HEK293 (cell line): ENCODE measurements at regions not wholly inside any gene's neighbourhood (a gene's known extent, or its start where the extent isn't known, plus 50 kb on each side); places are given as distances from the start of the nearest gene placed in this dataset.

Source experiments
- CTCF ChIA-PET: fragments of 350-600 bp; formaldehyde crosslinking; extraction: SDS; loops from one replicate; lab custom pipeline; 2021; ENCODE audit warnings: antibody characterized with exemption; lab: Yijun Ruan, JAX
- POLR2A ChIA-PET: fragments of 300-600 bp; formaldehyde crosslinking; extraction: SDS; loops from one replicate; lab custom pipeline; 2020; ENCODE audit warnings: antibody characterized with exemption, inconsistent platforms; lab: Yijun Ruan, JAX
- H3K27ac ChIP-seq: fragments of 200-500 bp; sonication (Bioruptor generic); 2 replicates; pipeline ENCODE4 v1.5.1; 2014; ENCODE audit warnings: low read depth, low read length, control low read depth, inconsistent platforms; ENCODE audit errors: extremely low read depth
- H3K36me3 ChIP-seq, 2 experiments: fragments of 200-500 bp in 1 of 2; sonication (Bioruptor generic) in 1 of 2; 1 replicate in 1 of 2; 2 replicates in 1 of 2; pipeline ENCODE4 v1.5.1; 2014 to 2017; ENCODE audit warnings: inconsistent platforms in 2 of 2, low read length in 2 of 2; ENCODE audit not compliant: control insufficient read depth in 2 of 2, insufficient read depth in 1 of 2
- H3K4me1 ChIP-seq: fragments of 200-500 bp; sonication (Bioruptor generic); 2 replicates; pipeline ENCODE4 v1.5.1; 2014; ENCODE audit warnings: mild to moderate bottlenecking, low read length, inconsistent platforms; ENCODE audit not compliant: control insufficient read depth, insufficient read depth
- H3K4me3 ChIP-seq: 2 replicates; pipeline ENCODE4 v1.5.1; 2011; ENCODE audit warnings: low read depth, mild to moderate bottlenecking, control low read depth, low read length, moderate library complexity
- H3K9me3 ChIP-seq: fragments of 200-500 bp; sonication (Bioruptor generic); 2 replicates; pipeline ENCODE4 v1.5.1; 2014; ENCODE audit warnings: low read depth, low read length, inconsistent platforms; ENCODE audit not compliant: control insufficient read depth, insufficient read depth
- EGR2 ChIP-seq: fragments of 450-650 bp; formaldehyde crosslinking; IDR thresholded peaks from 2 replicates; pipeline ENCODE4 v1.5.1; 2016; ENCODE audit warnings: low read depth, missing biosample characterization, missing genetic modification characterization
- FEZF1 ChIP-seq: fragments of 450-650 bp; formaldehyde crosslinking; IDR thresholded peaks from 2 replicates; pipeline ENCODE4 v1.5.1; 2016; ENCODE audit warnings: missing biosample characterization, missing genetic modification characterization
- GFI1B ChIP-seq: fragments of 450-650 bp; formaldehyde crosslinking; IDR thresholded peaks from 2 replicates; pipeline ENCODE4 v1.5.1; 2016; ENCODE audit warnings: missing biosample characterization, missing genetic modification characterization
- IKZF3 ChIP-seq: fragments of 450-650 bp; IDR thresholded peaks from 2 replicates; pipeline ENCODE4 v1.5.0; 2018; ENCODE audit warnings: missing biosample characterization, mild to moderate bottlenecking, missing genetic modification characterization, moderate library complexity
- PRDM4 ChIP-seq: fragments of 450-650 bp; formaldehyde crosslinking; IDR thresholded peaks from 2 replicates; pipeline ENCODE4 v1.5.1; 2017; ENCODE audit warnings: missing biosample characterization, missing genetic modification characterization
- ZBTB17 ChIP-seq: fragments of 450-650 bp; formaldehyde crosslinking; IDR thresholded peaks from 2 replicates; pipeline ENCODE4 v1.5.1; 2016; ENCODE audit warnings: missing biosample characterization, missing genetic modification characterization
- ZNF10 ChIP-seq: fragments of 450-650 bp; formaldehyde crosslinking; IDR thresholded peaks from 2 replicates; pipeline ENCODE4 v1.5.1; 2017; ENCODE audit warnings: missing biosample characterization, missing genetic modification characterization
- ZNF112 ChIP-seq: fragments of 450-650 bp; formaldehyde crosslinking; IDR thresholded peaks from 2 replicates; pipeline ENCODE4 v1.5.0; 2017; ENCODE audit warnings: missing biosample characterization, missing genetic modification characterization
- ZNF121 ChIP-seq: fragments of 450-650 bp; formaldehyde crosslinking; IDR thresholded peaks from 2 replicates; pipeline ENCODE4 v1.5.1; 2016; ENCODE audit warnings: missing biosample characterization, missing genetic modification characterization
- ZNF148 ChIP-seq: fragments of 450-650 bp; formaldehyde crosslinking; IDR thresholded peaks from 2 replicates; pipeline ENCODE4 v1.5.0; 2017; ENCODE audit warnings: missing biosample characterization, missing genetic modification characterization, borderline replicate concordance
- ZNF18 ChIP-seq: fragments of 450-650 bp; formaldehyde crosslinking; IDR thresholded peaks from 2 replicates; pipeline ENCODE4 v1.5.1; 2016; ENCODE audit warnings: missing biosample characterization, missing genetic modification characterization
- ZNF416 ChIP-seq: fragments of 450-650 bp; formaldehyde crosslinking; IDR thresholded peaks from 2 replicates; pipeline ENCODE4 v1.5.1; 2016; ENCODE audit warnings: missing biosample characterization, missing genetic modification characterization
- ZNF423 ChIP-seq: fragments of 450-650 bp; formaldehyde crosslinking; IDR thresholded peaks from 2 replicates; pipeline ENCODE4 v1.5.1; 2016; ENCODE audit warnings: missing biosample characterization, missing genetic modification characterization
- ZNF426 ChIP-seq: fragments of 450-650 bp; formaldehyde crosslinking; IDR thresholded peaks from 2 replicates; pipeline ENCODE4 v1.5.1; 2017; ENCODE audit warnings: missing biosample characterization, missing genetic modification characterization, mild to moderate bottlenecking, inconsistent platforms, moderate library complexity
- ZNF514 ChIP-seq: fragments of 450-650 bp; formaldehyde crosslinking; IDR thresholded peaks from 2 replicates; pipeline ENCODE4 v1.5.1; 2016; ENCODE audit warnings: missing biosample characterization, missing genetic modification characterization
- ZNF530 ChIP-seq: fragments of 450-650 bp; formaldehyde crosslinking; IDR thresholded peaks from 2 replicates; pipeline ENCODE4 v1.5.1; 2016; ENCODE audit warnings: low read depth, missing biosample characterization, missing genetic modification characterization
- ZNF580 ChIP-seq: fragments of 450-650 bp; formaldehyde crosslinking; IDR thresholded peaks from 2 replicates; pipeline ENCODE4 v1.5.1; 2016; ENCODE audit warnings: missing biosample characterization, missing genetic modification characterization
- ZNF629 ChIP-seq: fragments of 450-650 bp; formaldehyde crosslinking; IDR thresholded peaks from 2 replicates; pipeline ENCODE4 v1.5.1; 2017; ENCODE audit warnings: missing biosample characterization, missing genetic modification characterization
- ZNF747 ChIP-seq: fragments of 450-650 bp; formaldehyde crosslinking; IDR thresholded peaks from 2 replicates; pipeline ENCODE4 v1.5.1; 2016; ENCODE audit warnings: missing biosample characterization, missing genetic modification characterization
- ZNF791 ChIP-seq: fragments of 450-650 bp; formaldehyde crosslinking; IDR thresholded peaks from 2 replicates; pipeline ENCODE4 v1.5.1; 2016; ENCODE audit warnings: missing biosample characterization, missing genetic modification characterization
- TF ChIP-seq, protein P1 (sequence below): fragments of 450-650 bp; IDR thresholded peaks from 2 replicates; pipeline ENCODE4 v1.5.1; 2018; ENCODE audit warnings: missing biosample characterization, missing genetic modification characterization
- TF ChIP-seq, protein P2 (sequence below): fragments of 450-650 bp; formaldehyde crosslinking; IDR thresholded peaks from 2 replicates; pipeline ENCODE4 v1.5.1; 2016; ENCODE audit warnings: missing biosample characterization, missing genetic modification characterization
- TF ChIP-seq, protein P3 (sequence below): fragments of 450-650 bp; formaldehyde crosslinking; IDR thresholded peaks from 2 replicates; pipeline ENCODE4 v1.5.1; 2016; ENCODE audit warnings: missing biosample characterization, missing genetic modification characterization

- no peak for TF ChIP-seq IKZF3 (tag by site-specific recombination)
- no peak for TF ChIP-seq FEZF1 (tag by site-specific recombination)
- TF ChIP-seq ZNF121 (tag by site-specific recombination) = no peak
- TF ChIP-seq ZNF580 (tag by site-specific recombination) = no peak
- TF ChIP-seq, protein P1, sequence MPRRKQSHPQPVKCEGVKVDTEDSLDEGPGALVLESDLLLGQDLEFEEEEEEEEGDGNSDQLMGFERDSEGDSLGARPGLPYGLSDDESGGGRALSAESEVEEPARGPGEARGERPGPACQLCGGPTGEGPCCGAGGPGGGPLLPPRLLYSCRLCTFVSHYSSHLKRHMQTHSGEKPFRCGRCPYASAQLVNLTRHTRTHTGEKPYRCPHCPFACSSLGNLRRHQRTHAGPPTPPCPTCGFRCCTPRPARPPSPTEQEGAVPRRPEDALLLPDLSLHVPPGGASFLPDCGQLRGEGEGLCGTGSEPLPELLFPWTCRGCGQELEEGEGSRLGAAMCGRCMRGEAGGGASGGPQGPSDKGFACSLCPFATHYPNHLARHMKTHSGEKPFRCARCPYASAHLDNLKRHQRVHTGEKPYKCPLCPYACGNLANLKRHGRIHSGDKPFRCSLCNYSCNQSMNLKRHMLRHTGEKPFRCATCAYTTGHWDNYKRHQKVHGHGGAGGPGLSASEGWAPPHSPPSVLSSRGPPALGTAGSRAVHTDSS (tag by site-specific recombination) = no peak
- TF ChIP-seq EGR2 (tag by site-specific recombination) = no peak
- no peak for TF ChIP-seq PRDM4
- no peak for TF ChIP-seq ZNF416
- no peak for TF ChIP-seq ZNF10
Measured at GRCh38 chr2:121140734-121141133, 144.3 kb downstream of the TFCP2L1 start (continued).

GRCh38 chr2:121142452-121142851 is 142.6 kb downstream of the TFCP2L1 start:
- ChIA-PET CTCF (interaction anchor here (4.5 kb wide), 1 partner anchor 13 kb away, joined by 28 read pairs; no protein-coding TSS in a partner anchor), POLR2A (interaction anchor here (0.6 kb wide), 1 partner anchor 107 kb away, joined by 3 read pairs; no protein-coding TSS in a partner anchor)
- H3K4me3 ChIP-seq = no peak overlapping the region
- no peaks in the 10 kb centered on the region for H3K36me3 ChIP-seq
- H3K27ac ChIP-seq = no peak overlapping the region
- no peaks in the 10 kb centered on the region for H3K4me1 ChIP-seq
- H3K9me3 ChIP-seq = no peaks in the 10 kb centered on the region
- TF ChIP-seq ZNF580 (tag by site-specific recombination) (no peak), ZNF530 (no peak), ZNF423 (no peak), ZNF148 (tag by site-specific recombination) (no peak), ZBTB17 (no peak), ZNF791 (no peak), GFI1B (tag by site-specific recombination) (no peak), EGR2 (tag by site-specific recombination) (no peak), ZNF514 (no peak), ZNF18 (tag by site-specific recombination) (no peak), ZNF747 (tag by site-specific recombination) (no peak), ZNF426 (no peak), ZNF112 (tag by site-specific recombination) (no peak), ZNF629 (tag by site-specific recombination) (no peak)
- TF ChIP-seq, protein P2, sequence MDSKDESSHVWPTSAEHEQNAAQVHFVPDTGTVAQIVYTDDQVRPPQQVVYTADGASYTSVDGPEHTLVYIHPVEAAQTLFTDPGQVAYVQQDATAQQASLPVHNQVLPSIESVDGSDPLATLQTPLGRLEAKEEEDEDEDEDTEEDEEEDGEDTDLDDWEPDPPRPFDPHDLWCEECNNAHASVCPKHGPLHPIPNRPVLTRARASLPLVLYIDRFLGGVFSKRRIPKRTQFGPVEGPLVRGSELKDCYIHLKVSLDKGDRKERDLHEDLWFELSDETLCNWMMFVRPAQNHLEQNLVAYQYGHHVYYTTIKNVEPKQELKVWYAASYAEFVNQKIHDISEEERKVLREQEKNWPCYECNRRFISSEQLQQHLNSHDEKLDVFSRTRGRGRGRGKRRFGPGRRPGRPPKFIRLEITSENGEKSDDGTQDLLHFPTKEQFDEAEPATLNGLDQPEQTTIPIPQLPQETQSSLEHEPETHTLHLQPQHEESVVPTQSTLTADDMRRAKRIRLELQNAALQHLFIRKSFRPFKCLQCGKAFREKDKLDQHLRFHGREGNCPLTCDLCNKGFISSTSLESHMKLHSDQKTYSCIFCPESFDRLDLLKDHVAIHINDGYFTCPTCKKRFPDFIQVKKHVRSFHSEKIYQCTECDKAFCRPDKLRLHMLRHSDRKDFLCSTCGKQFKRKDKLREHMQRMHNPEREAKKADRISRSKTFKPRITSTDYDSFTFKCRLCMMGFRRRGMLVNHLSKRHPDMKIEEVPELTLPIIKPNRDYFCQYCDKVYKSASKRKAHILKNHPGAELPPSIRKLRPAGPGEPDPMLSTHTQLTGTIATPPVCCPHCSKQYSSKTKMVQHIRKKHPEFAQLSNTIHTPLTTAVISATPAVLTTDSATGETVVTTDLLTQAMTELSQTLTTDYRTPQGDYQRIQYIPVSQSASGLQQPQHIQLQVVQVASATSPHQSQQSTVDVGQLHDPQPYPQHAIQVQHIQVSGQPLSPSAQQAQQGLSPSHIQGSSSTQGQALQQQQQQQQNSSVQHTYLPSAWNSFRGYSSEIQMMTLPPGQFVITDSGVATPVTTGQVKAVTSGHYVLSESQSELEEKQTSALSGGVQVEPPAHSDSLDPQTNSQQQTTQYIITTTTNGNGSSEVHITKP (tag by site-specific recombination) = no peak
- TF ChIP-seq, protein P3, sequence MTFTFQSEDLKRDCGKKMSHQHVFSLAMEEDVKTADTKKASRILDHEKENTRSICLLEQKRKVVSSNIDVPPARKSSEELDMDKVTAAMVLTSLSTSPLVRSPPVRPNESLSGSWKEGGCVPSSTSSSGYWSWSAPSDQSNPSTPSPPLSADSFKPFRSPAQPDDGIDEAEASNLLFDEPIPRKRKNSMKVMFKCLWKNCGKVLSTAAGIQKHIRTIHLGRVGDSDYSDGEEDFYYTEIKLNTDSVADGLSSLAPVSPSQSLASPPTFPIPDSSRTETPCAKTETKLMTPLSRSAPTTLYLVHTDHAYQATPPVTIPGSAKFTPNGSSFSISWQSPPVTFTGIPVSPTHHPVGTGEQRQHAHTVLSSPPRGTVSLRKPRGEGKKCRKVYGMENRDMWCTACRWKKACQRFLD (tag by site-specific recombination) = no peak
